HG02870 (cell line): ENCODE measurements at regions not wholly inside any gene's neighbourhood (a gene's known extent, or its start where the extent isn't known, plus 50 kb on each side); places are given as distances from the start of the nearest gene placed in this dataset.
"Not testable (repeated sequence)": the region's sequence is repeated elsewhere in the genome, so short reads cannot be mapped to it uniquely, and the experiment has no call there.

ENCODE experiments used
- ATAC-seq: cut with Tn5 transposase; IDR thresholded peaks from one replicate; pipeline ENCODE4 v1.9.1; 2021; ENCODE audit warnings: mild to moderate bottlenecking, moderate library complexity; ENCODE audit not compliant: unreplicated experiment

GRCh38 chr3:95567346-95567745, 1247.0 kb upstream of the EPHA6 start:
- no peak for ATAC-seq

DNA sequence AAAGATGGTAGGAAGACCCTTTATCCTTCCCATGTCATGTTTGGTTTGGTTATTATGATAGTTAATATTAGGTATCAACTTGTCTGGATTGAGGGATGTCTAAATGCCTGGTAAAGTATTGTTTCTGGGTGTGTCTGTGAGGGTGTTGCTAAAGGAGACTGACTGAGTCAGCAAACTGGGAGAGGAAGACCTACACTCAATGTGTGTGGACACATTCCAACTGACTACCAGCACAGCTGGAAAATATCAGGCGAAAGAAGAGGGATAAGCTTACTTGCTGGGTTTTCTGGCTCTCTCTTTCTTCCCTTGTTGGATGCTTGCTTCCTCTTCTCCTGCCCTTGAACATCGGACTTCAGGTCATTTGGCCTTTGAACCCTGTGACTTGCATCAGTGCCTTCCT, 1227.6 kb upstream of the EPHA6 start:
- ATAC-seq, result no peak

DNA sequence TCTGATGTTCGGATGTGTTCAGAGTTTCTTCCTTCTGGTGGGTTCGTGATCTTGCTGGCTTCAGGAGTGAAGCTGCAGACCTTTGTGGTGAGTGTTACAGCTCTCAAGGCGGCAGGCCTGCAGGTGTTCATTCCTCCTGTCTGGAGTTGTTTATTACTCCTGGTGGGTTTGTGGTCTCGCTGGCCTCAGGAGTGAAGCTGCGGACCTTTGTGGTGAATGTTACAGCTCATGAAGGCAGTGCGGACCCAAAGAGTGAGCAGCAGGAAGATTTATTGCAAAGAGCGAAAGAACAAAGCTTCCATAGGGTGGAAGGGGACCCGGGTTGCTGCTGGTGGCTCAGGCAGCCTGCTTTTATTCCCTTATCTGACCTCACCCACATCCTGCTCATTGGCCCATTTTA, 1226.8 kb upstream of the EPHA6 start:
- ATAC-seq, result not testable (repeated sequence)

DNA sequence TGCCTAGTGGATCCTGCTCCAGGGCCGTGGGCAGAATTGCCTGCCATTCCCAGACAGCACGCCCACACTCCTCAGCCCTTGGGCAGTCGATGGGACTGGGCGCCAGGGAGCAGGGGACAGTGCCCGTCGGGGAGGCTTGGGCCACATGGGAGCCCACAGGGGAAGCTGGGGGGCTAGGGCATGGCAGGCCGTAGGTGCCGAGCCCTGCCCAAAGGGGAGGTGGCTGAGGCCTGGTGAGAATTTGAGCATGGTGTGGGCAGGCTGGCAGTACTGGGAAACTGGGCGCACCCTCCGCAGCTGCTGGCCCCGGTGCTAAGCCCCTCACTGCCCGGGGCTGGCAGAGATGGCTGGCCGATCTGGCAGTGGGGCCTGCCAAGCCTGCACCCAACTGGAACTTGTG, 1225.9 kb upstream of the EPHA6 start:
- ATAC-seq, result no peak

GRCh38 chr3:95595416-95596075, 1218.8 kb upstream of the EPHA6 start:
- no peak for ATAC-seq

- ATAC-seq, result no peak
Observed at GRCh38 chr3:95607926-95608325, 1206.5 kb upstream of the EPHA6 start.

DNA sequence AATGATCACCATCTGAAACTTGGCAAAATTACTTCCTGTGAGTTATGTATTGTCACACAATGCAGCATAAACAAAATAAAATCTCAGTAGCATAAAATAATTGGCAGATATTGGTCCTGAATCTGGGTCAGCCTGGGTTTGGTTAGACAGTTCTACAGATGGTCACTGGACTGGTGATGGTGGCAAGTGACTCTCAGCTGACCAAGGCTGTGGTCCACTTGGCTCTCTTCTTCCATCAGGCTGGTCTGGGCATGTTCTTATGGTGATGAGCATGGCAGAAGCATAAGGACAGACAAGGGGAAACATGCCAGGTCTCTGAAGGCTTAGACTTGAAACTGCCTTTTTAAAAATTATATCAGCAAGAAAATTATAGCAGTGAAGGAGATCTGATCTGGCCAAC, 1205.0 kb upstream of the EPHA6 start:
- no peak for ATAC-seq

DNA sequence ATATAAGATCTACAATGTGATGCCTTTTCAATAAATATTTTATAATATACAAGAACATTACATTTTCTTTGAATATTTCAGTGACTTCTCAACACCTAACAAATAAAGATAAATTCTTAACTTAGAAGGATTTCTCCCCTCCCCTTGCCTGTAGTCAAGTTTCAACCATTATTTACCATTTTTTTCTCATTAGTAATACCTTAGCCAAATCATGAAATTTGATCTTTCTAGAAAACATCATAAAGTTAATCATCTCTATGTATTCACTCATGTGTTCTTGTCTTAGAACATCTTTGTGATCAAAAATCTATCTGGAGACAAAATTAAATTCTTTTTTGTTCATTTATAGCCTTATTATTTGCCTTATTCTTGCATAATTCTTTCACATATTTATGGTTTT, 1201.8 kb upstream of the EPHA6 start:
- ATAC-seq, result no peak

- no peak for ATAC-seq
Observed at GRCh38 chr3:95613993-95614392, 1200.4 kb upstream of the EPHA6 start.

DNA sequence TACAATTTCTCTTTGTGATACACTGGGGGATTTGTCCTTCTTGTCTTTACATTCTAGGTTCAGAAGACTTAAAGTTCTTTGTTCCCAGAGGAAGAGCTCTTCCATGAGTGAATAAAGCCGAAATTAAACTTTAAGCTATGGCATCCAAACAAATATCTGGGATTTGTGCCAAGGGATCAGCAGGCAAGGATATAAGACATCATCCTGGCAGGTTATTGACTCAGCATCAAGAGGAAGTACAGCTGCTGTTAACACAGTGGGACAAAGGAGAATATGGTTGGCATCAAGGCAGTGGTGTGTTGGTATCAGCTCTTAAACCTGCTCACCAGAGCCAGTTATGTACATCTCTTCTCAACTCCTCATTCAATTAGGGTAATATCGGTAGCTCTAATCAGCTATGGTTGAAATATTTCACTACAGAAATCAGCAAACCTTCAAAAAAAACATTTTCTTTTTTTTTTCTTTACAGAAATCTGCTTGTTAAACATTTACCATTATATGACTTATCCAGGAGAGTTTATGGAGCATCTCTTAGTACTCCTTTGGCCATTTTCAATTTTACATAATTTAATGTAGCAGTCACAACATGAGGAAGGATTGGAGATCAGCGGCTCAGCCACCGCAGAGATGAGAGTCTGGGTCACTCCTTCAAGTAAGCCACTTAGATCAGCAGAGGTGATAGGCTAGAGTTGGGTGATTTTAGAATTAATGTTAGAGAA, 1198.6 kb upstream of the EPHA6 start:
- ATAC-seq, result no peak

GRCh38 chr3:95626107-95626506, 1188.3 kb upstream of the EPHA6 start:
- no peak for ATAC-seq

GRCh38 chr3:95627293-95627692, 1187.1 kb upstream of the EPHA6 start:
- no peak for ATAC-seq

DNA sequence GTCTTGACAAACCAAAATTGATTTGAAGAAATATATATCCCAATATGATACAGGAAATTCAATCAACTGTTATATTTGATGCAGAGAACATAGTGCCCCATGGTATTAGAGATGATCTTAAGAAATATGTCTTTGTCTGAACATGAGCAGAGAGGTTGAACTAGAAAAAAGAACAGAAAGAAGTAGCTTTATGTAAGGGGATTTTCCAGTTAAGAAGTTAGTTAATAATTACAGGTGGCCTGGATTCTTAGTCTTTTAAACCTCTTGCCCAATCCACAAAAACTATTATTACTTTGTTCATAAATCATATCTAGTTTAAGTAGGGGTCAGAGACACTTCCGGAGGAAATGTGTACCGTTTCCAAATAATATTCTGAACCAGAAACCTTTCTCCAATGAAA, 1186.7 kb upstream of the EPHA6 start:
- ATAC-seq, result no peak

DNA sequence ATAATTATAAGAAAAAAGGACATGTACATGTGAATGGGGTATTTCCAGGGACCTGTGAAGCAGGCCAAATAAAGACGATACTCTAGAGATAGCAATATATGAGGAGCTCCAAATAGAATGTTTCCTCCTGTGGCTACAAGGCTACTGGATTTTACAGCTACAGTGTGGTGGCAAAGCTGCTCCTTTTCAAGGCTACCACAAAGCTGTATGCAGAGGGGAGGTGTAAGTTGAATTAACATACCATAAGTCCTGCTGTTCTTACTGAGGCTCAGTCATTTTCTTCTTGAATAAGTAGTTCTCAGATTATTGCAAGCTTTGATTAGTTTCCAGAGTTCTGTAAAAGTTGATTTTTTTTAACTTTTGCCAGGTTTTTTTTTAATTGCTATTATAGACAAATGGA, 1184.6 kb upstream of the EPHA6 start:
- ATAC-seq, result no peak

- ATAC-seq, result no peak
Observed at GRCh38 chr3:95645291-95645690, 1169.1 kb upstream of the EPHA6 start.

DNA sequence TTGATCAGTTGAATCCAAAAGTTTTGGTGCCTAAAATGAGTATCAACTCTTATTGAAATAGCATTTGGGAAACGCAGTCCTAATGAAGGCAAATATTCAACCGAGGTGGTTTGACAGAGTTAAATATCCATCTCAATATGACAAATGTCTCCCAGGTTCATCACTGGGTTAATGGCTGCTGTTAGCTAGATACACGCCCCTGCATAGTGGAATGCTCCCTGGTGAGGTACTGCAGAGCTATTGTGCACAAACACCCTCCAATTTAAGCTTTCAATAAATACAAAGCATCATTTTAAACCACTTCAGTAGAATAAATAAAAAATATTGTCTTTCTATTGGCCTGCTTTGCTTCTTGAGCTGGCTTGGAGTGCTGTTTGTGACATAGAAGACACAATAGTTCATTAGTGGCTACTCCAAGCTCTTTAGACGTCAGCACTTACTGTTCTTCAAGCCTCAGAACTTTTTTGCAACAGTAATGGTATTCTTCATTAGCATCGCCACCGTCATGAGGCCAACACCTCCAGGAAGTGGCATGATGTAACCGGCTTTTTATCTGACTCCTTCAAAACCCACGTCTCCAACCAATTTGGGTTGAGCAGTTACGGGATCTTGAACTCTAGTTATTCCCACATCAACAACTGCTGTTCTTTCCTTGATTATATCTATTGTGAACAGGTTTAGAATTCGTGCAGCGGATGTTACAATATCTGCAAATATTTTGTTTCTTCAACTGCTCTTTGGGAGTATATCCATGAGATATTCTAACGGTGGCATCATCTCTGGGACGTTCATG, 1159.6 kb upstream of the EPHA6 start:
- ATAC-seq, result no peak

GRCh38 chr3:95655363-95655986, 1158.9 kb upstream of the EPHA6 start:
- no peak for ATAC-seq

DNA sequence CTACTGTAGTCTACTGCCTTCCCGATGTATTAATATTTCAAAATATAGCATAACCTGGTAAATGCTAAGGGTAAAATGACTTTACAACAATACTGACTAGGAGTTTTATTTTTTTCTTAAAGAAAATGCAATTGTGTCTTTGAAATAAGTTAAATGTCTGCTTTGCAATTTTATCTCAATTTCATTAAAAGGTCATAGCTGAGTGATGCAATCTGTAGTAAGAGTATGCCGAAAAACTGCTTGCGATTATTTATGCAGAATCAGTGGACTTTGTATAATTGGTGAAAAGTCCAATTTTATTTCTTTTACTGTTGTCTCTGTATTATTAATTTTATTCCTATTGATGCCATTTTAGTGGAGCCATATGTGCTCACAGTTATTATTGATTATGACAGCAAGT, 1143.6 kb upstream of the EPHA6 start:
- ATAC-seq, result no peak

DNA sequence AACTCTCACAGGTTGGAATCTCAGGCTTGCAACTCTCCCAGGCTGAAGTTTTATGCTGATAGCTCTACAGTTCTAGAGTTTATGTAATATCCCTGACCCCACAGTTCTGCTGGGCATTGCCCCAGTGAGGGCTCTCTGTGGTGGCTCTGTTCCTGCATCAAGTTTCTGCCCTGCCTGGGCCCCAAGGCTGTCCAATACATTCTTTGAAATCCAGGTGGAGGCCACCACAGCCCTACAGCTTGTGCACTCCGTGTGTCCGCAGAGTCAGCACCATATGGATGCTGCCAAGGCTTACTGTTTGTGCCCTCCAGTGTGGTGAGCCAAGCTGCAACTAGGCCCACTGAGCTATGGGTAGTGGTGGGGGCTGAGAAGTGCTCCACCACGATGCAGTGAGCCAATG, 1141.2 kb upstream of the EPHA6 start:
- ATAC-seq, result no peak

DNA sequence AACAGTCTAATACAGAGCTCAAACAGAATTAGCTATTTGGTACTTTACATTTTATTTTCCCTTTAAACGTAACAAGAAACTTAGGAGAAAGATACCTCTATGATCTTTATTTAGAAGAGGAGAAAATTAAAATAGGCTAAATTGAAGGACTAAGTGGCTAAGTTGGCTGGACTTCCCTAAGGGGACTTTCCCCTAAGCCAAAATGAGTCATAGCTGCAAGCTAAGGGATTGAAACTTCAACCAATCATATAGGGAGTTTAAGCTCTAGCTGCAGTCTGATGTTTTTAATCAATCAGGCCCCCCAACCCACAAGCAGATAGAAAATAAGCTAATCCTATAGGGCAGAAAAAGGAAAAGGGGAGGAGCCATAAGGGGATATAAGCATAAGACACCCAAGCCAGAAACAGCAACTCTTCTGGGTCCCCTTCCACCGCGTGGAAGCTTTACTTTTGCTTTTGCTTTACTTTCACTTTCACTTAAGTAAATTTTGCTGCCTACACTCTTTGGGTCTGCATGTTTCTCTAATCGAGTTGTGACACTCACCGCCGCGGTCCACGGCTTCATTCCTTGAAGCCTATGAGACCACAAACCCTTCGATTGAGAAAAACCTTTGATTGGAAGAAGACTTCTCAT, 1108.5 kb upstream of the EPHA6 start:
- no peak for ATAC-seq

DNA sequence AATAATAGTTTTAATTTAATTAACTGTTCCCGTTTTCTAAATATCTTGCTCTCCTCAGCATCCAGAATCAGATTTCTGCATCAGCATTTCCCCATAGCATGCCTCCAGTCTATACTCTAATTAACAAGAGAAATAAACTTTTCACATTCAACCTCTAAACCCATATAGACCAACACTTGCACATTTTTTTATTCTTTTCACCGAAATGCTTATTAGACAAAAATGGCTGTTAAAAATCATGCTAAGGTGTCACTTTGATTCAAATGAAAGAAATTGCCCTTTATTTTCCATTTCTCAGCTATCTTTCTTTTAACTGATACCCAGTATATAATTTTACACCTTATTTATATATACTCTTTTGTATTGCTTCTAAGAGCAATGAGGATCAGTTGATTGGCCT, 1107.1 kb upstream of the EPHA6 start:
- no peak for ATAC-seq
